Fibroblast of villous mesenchyme (primary cell): ENCODE measurements at regions not wholly inside any gene's neighbourhood (a gene's known extent, or its start where the extent isn't known, plus 50 kb on each side); places are given as distances from the start of the nearest gene placed in this dataset.

ENCODE experiments used
- DNase-seq: peaks from one replicate; pipeline ENCODE4 v3.0.0-alpha.2; 2010; ENCODE audit warnings: low read depth
- H3K4me3 ChIP-seq: 2 replicates; pipeline ENCODE4 v1.5.1; 2011; ENCODE audit warnings: low read depth, mild to moderate bottlenecking, low read length
- CTCF ChIP-seq: IDR thresholded peaks from 2 replicates; pipeline ENCODE4 v1.5.1; 2012; ENCODE audit warnings: low read depth, mild to moderate bottlenecking, low read length; ENCODE audit not compliant: insufficient read depth

GRCh38 chrX:150161193-150161592 is 201.9 kb upstream of the MAMLD1 start:
- H3K4me3 ChIP-seq: no peak overlapping the region
- no peak for TF ChIP-seq CTCF
- DNase-seq: no peak

- no peak for TF ChIP-seq CTCF
- no peak for DNase-seq
- no peak overlapping the region for H3K4me3 ChIP-seq
Measured at GRCh38 chrX:150162141-150162540, 201.0 kb upstream of the MAMLD1 start.

GRCh38 chrX:150163221-150163930 is 199.7 kb upstream of the MAMLD1 start:
- no peak for TF ChIP-seq CTCF
- DNase-seq: no peak
- no peak overlapping the region for H3K4me3 ChIP-seq

GRCh38 chrX:150163956-150164726 is 199.0 kb upstream of the MAMLD1 start:
- no peak for TF ChIP-seq CTCF
- no peak for DNase-seq
- no peak overlapping the region for H3K4me3 ChIP-seq

- TF ChIP-seq CTCF: no peak
- no peak for DNase-seq
- H3K4me3 ChIP-seq: no peak overlapping the region
Measured at GRCh38 chrX:150164971-150165600, 198.0 kb upstream of the MAMLD1 start.

- H3K4me3 ChIP-seq: no peak overlapping the region
- no peak for TF ChIP-seq CTCF
- no peak for DNase-seq
Measured at GRCh38 chrX:150165776-150166610, 197.1 kb upstream of the MAMLD1 start.
